ENCODE measurements at regions not wholly inside any gene's neighbourhood (a gene's known extent, or its start where the extent isn't known, plus 50 kb on each side); places are given as distances from the start of the nearest gene placed in this dataset.
A peak's percentile ranks its signal among the peaks of the same experiment; 100 is the strongest.
"Not testable (repeated sequence)": the region's sequence is repeated elsewhere in the genome, so short reads cannot be mapped to it uniquely, and the experiment has no call there.

DNA sequence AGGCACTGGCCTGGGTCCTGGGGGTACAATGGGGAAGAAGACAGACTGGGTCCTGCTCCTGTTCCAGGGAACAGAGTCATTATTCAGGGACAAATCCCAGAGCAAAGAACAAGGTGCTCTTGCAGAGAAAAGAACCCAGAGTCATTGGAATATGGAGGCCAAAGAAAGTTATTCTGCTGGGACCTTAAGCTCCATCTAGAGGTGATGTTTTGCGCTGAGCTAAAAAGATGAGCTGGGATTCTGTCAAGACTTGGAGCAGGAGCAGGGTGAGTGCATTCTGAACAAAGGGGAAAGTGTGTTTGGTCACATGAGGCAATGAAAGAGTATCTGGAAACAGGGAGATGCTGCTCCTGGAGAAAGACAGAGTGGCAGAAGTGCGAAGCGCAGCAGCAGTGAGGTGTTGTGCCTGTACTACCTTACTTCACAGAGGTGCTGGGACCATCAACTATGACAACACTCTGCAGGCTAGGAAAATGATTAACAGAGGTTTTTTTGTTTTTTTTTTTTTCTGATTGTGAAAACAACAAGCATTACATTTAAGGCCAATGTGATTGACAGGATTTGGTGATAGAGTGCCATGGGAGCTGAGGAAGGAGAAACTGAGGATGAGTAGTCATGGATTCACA is 95.3 kb upstream of the TNFSF11 start:
- no peak for DNase-seq (ENCODE audit: low spot score)

DNA sequence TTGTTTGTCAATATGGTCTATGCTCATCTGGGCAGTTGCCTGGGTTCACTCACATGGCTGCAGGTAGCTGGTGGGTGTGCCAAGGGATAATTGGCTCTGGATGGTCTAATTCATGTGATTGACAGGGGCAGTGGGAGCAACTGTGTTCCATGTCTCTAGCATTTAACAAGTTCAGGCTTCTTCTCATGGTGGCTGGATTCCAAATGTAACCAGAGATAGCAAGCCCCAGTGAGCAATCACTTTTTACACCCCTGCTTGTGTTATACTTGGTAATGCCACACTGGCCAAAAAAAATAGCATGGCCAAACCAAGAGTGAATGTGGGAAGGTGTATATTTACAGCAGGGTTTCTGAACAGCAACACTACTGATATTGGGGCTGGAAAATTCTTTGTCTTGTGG is 89.6 kb upstream of the TNFSF11 start:
- no peak for DNase-seq (ENCODE audit: low spot score)

DNA sequence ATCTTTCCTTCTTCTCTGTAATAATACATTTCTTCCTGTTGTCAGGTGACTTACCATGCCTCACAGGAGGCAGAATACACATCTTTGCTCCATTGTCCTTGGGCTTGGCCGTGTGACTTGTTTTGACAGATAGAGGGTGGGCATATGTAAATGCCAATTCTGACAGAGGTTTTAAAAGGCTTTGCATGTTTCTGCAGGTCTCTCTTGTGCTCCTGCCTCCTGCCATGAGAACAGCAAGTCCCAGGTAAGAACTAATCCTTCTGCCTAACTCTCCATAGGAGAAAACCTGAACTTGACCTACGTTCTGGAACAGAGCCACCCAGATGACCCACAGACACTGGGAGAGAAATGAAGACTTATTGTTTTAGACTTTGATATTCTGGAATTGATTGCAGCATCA is 88.7 kb upstream of the TNFSF11 start:
- DNase-seq (ENCODE audit: low spot score): no peak

DNA sequence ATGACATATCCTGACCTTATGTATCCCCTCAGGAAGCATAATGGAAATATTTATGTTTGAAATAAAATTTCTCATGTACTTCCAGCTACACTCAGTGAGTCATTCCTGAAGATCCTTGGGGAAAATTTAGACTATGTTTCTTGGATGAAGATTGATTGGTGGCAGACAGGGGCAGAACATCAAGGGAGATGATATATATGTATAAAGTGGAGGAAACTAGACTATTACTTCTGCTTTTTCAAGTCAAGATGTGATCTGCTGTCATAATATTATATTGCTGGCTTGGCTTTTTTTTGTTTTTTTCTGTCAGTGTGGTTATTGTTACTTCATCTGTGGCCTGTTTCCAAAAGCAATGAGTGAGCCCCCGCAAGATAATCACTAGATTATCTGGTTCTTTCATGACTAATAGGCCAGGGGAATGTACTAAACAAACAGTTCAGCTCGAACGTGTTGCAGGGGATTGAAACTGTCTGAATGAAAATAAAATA is 87.2 kb upstream of the TNFSF11 start:
- peak; percentile 19 for DNase-seq (ENCODE audit: low spot score)

DNA sequence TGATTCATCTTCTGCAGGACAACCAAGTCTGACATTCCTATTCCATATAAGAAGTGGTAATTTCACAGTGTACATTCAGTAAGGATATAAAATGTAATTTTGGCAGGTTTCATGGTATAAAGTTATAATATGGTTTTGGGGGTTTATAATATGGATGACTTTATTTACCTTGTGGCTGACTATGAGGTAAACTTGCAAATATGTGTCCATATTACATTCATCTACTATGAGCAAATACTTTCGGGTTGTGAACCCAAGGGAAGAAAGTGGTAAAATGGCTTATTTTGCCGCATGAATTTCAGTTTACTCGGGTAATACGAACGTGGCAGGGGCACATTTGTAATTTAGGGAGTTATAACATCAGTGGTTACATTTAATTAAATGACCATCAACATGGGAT is 86.7 kb upstream of the TNFSF11 start:
- DNase-seq (ENCODE audit: low spot score): no peak

DNA sequence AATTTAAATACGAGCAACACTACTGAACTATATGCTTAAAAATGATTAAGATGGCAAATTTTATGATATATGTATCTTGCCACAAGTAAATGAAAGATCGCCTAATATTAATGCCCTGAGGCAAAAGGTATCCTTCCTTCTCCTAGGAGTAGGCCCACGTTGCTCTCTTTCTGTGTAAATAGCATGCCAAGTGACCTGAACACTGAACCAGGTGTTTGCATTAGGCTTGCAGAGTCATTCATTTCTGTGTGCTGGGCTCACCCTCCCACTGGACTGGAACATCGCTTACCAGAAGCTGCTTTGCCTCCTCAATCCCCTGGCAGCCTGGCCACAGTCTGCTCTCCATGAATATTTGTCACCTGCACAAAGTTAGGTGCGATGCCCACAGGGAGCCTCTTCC is 83.3 kb upstream of the TNFSF11 start:
- no peak for DNase-seq (ENCODE audit: low spot score)

DNA sequence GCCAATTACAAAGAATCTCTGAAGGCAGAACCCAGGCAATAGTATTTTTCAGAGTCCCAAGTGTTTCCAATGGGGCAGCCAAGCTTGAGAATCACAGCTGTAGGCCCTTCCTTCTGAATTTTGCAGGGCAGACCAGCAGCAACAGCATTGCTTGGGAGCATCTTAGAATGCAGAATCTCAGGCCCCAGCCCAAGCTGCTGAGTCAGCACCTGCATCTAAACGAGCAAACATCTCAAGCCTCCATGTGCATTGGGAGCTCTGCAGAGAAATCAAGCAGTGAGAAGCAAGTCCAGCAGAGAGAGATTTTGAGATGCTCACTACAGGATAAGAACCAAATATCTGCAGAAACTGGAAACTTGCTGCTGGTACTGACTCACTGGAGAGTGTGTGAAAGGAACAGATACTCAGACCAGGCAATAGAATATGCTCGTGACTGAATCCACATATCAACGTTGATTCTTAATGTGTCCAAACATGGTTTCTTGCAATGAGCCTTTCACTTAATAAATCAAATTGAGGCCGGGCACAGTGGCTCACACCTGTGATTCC is 81.5 kb upstream of the TNFSF11 start:
- DNase-seq (ENCODE audit: low spot score): no peak

DNA sequence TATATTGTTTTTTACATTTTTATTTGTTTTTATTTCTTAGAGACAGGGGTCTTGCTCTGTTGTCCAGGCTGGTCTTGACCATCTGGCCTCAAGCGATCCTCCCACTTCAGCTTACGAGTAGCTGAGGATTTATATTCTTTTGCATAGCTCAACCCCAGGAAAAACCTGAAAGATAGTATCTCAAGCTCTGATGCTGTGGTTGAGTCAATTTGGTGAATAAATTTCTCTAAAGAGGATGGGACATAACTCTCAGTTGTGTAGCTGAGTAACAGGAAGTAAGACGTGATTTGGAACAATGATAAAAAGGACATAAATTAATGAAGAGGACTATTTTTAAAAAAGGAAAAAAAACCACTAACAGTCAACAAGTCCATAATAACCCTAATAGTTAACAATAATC is 79.8 kb upstream of the TNFSF11 start:
- DNase-seq (ENCODE audit: low spot score): no peak

DNA sequence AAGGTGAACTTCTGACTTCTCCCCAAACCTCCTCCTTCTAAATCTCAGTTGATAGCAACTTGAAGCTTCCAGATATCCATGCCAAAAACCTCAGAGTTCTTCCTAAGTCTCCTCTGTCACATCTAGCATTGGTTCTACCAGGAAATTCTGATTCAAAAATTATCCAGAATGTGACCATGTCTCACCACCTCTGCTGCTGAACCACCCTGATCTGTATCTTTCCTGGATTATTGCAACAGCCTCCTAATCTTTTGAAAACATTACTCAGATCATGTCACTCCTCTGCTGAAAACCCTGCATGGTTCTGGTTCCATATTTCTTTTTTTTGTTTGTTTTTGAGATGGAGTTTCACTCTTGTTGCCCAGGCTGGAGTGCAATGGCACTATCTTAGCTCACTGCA is 78.7 kb upstream of the TNFSF11 start:
- DNase-seq (ENCODE audit: low spot score): no peak

DNA sequence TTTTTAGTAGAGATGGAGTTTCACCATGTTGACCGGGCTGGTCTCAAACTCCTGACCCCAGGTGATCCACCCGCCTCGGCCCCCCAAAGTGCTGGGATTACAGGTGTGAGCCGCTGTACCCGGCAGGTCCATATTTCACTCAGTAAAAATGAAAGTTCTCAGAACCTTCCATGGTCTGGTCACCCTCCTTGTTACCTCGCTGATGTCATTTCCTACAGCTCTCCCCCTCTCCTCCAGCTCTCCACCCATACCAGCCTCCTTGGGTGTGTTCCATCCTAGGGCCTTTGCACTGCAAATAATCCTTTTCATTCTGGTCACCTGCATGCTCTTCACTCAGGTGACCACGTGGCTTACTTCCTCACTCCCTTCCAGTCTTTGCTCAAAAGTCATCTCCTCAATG is 78.2 kb upstream of the TNFSF11 start:
- DNase-seq (ENCODE audit: low spot score): no peak

DNA sequence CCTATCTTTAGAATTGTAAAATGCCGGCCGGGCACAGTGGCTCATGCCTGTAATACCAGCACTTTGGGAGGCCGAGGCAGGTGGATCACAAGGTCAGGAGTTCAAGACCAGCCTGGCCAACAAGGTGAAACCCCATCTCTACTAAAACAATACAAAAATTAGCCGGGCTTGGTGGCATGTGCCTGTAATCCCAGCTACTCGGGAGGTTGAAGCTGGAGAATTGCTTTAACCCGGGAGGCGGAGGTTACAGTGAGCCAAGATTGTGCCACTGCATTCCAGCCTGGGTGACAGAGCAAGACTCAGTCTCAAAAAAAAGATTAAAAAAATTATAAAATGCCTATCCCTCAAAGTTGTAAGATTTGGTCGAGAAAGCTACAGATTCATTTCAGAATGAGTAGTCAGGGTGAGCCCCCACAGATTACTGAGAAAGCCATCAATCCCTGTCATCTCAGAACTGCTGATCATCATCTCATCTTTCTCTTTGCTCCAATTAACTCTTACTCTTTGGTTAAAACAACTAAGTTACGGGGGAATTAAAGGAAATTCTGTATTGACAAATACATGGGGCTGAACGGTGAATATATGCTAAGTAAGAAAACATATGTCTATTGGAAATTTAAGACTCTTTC is 76.9 kb upstream of the TNFSF11 start:
- DNase-seq (ENCODE audit: low spot score): not testable (repeated sequence)

DNA sequence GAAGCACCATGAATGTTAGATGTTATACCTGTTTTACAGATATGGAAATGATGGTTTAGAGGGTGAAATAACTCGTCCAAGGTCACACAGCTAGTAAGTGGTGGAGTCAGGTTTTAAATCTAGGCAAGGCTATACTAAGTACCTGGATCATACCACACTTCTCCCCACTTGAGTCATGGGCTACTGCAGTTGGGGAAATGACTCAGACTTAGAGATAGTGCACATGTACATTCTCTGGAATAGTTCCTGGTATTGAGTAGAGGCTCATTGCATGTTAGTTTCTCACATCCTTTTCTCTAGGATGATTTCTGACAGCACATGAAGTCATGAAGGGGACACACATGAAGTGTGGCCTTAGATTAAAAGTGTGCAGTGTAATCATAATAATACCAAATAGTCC is 76.2 kb upstream of the TNFSF11 start:
- no peak for DNase-seq (ENCODE audit: low spot score)

DNA sequence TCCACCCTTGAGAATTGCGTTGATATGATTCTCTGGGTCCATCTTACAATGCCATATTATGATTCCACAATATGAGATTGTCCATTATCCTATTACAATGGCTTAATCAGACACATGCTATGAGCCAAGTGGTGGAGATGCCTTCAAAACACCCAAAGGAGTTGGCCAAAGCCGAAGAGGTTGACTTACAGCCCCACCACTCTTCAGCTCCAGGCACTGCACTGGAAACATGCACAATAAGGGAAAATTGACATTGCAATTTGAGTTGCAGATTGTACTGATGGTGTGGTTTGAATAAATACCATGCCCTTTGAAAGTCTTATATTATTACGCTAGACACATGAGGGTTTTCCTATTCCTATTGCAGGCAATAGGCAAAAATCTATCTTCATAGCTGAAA is 75.4 kb upstream of the TNFSF11 start:
- no peak for DNase-seq (ENCODE audit: low spot score)
